ENCODE measurements at regions not wholly inside any gene's neighbourhood (a gene's known extent, or its start where the extent isn't known, plus 50 kb on each side); places are given as distances from the start of the nearest gene placed in this dataset.

- no peak for DNase-seq (ENCODE audit: low read depth in 2 of 3, low spot score in 2 of 3)
Observed at GRCh38 chr1:36687312-36687711, 204.6 kb upstream of the CSF3R start.

GRCh38 chr1:36675931-36676562 is 193.3 kb upstream of the CSF3R start:
- DNase-seq (ENCODE audit: low read depth in 2 of 3, low spot score in 2 of 3), result no peak

GRCh38 chr1:36675106-36675505 is 192.4 kb upstream of the CSF3R start:
- no peak for DNase-seq (ENCODE audit: low read depth in 2 of 3, low spot score in 2 of 3)

- DNase-seq (ENCODE audit: low read depth in 2 of 3, low spot score in 2 of 3), result no peak
Observed at GRCh38 chr1:36673202-36673601, 190.5 kb upstream of the CSF3R start.

- DNase-seq (ENCODE audit: low read depth in 2 of 3, low spot score in 2 of 3), result no peak
Observed at GRCh38 chr1:36669262-36669661, 186.5 kb upstream of the CSF3R start.

- no peak for DNase-seq (ENCODE audit: low read depth in 2 of 3, low spot score in 2 of 3)
Observed at GRCh38 chr1:36667836-36668235, 185.1 kb upstream of the CSF3R start.

- DNase-seq (ENCODE audit: low read depth in 2 of 3, low spot score in 2 of 3), result no peak
Observed at GRCh38 chr1:36667256-36667655, 184.5 kb upstream of the CSF3R start.

- DNase-seq (ENCODE audit: low read depth in 2 of 3, low spot score in 2 of 3), result no peak
Observed at GRCh38 chr1:36665478-36666080, 182.9 kb upstream of the CSF3R start.

GRCh38 chr1:36664571-36665287 is 182.0 kb upstream of the CSF3R start:
- DNase-seq (ENCODE audit: low read depth in 2 of 3, low spot score in 2 of 3), result no peak

GRCh38 chr1:36663772-36664430 is 181.2 kb upstream of the CSF3R start:
- DNase-seq (ENCODE audit: low read depth in 2 of 3, low spot score in 2 of 3), result no peak

- DNase-seq (ENCODE audit: low read depth in 2 of 3, low spot score in 2 of 3), result no peak
Observed at GRCh38 chr1:36658838-36659237, 176.1 kb upstream of the CSF3R start.

- DNase-seq (ENCODE audit: low read depth in 2 of 3, low spot score in 2 of 3), result no peak
Observed at GRCh38 chr1:36657826-36658225, 175.1 kb upstream of the CSF3R start.

- no peak for DNase-seq (ENCODE audit: low read depth in 2 of 3, low spot score in 2 of 3)
Observed at GRCh38 chr1:36656838-36657237, 174.1 kb upstream of the CSF3R start.

- no peak for DNase-seq (ENCODE audit: low read depth in 2 of 3, low spot score in 2 of 3)
Observed at GRCh38 chr1:36656271-36656670, 173.6 kb upstream of the CSF3R start.

- no peak for DNase-seq (ENCODE audit: low read depth in 2 of 3, low spot score in 2 of 3)
Observed at GRCh38 chr1:36654586-36654985, 171.9 kb upstream of the CSF3R start.

GRCh38 chr1:36653850-36654249 is 171.1 kb upstream of the CSF3R start:
- DNase-seq (ENCODE audit: low read depth in 2 of 3, low spot score in 2 of 3), result no peak

- DNase-seq (ENCODE audit: low read depth in 2 of 3, low spot score in 2 of 3), result no peak
Observed at GRCh38 chr1:36652586-36652985, 169.9 kb upstream of the CSF3R start.

- no peak for DNase-seq (ENCODE audit: low read depth in 2 of 3, low spot score in 2 of 3)
Observed at GRCh38 chr1:36652011-36652410, 169.3 kb upstream of the CSF3R start.

GRCh38 chr1:36651176-36651910 is 168.6 kb upstream of the CSF3R start:
- no peak for DNase-seq (ENCODE audit: low read depth in 2 of 3, low spot score in 2 of 3)

- DNase-seq (ENCODE audit: low read depth in 2 of 3, low spot score in 2 of 3), result peak; percentile 16 to 45 (median 41)
Observed at GRCh38 chr1:36650200-36651065, 167.7 kb upstream of the CSF3R start.
